ENCODE measurements at regions not wholly inside any gene's neighbourhood (a gene's known extent, or its start where the extent isn't known, plus 50 kb on each side); places are given as distances from the start of the nearest gene placed in this dataset.

DNA sequence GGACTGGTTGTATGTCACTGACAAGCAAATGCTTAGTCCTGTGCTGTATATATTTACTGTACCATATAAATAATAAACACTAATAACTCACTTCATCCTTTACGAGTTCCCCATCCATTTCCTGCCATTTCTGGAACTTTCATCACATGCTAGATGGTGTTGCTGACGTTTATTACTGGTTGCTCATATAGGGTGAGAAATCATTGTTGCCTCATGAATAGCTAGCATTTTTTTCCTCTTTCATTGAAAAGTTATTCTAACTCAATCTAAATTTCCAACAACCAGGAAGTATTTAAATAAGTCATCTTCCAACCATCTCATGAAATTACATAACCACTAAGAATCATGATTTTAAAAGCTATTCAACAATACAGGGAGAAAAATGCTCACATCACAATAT lies 88.6 kb upstream of the RCN1 start:
- DNase-seq (ENCODE audit: low read depth): no peak

DNA sequence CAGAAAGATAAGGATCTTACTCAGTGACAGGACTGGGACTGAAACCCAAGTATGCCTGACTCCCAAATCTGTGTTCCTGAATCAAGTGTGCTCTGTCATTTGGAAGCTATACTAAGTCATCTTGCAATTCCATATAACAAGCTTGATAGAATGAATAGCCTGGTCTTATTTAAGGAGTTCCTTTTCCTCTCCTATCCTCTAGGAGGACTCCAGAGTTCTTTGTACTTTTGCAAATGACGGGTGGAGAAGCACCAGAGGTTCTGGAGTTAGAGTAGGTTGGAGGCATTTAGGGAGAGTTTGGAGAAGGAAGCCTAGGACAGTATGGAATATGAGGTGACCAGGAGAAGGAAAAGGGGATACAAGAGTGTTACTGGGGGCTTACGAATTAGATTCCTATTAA lies 92.9 kb upstream of the RCN1 start:
- DNase-seq (ENCODE audit: low read depth): no peak

DNA sequence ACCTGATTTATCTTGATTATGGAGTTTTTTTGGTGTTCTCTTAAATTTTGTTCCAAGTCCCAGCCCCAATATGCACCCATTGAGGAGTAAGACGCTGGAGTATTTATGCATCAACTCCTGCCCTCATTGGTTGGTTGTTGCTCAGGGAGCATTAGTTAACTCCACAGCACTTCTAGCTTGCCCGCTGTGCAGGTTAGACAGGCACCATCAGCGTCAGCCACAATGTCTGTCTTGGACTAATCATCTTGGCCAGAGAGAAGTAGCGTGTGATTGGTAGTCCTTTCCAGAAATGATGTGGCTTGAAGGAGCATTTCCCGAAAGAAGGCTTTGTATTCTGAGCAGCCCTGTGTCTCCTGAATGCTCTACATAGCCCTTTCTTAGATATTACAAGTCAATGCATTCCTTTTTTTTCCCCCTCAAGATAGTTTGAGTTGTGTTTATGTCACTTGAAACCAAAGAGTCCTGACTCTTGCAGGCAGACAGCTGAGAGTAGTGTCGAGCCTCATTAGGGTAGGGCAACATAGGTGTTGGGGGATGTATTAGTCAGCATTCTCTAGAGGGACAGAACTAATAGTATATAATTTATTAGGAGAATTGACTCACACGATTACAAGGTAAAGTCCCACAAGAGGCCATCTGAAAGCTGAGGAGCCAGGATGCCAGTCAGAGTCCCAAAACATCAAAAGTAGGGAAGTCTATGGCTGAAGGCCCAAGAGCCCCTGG lies 94.6 kb upstream of the RCN1 start:
- DNase-seq (ENCODE audit: low read depth): no peak

DNA sequence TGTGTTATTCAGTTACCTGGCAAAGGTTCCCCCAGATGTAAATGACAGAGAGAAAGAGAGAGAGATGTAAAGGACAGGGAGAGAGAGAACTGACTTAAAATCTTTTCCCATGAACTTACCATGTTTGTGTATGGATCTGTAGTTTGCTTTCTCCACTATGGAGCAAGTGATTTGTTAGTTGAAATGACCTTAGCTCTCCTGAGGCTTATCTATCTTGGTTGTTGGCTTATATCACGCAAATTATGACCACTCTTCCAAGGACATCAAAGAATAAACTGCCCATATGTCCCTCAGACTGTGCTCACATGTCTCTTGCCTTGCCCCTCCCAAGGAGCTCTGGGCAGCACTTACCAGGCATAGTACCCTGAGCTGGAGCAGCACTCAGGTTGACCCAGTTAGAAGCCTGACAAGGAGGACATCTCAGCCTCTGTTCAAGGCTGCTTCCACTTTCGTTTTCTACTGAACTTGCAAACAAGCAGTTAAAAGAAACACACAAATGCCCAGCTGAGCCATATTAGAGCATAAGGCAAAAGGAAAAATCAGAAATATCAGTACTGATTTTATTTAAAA lies 95.3 kb upstream of the RCN1 start:
- DNase-seq (ENCODE audit: low read depth): no peak

DNA sequence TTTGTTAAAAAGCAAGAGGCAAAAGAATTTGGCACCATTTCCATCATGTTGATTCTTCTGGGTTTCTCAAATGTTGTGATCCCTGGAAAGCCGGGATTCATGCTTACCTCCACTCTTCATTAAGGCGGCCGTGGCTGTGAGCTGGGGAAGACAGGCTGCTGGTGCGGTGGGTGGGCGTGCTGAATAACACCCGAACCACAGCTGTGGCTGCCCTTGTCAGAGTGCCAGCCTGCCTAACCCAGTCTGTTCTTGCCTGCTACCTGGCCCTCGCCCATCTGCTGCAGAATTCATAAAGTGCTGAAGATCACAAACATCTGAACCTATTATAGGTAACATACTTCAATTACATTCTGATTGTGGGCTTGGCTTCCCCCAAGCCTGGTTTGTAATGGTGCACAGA lies 95.8 kb upstream of the RCN1 start:
- no peak for DNase-seq (ENCODE audit: low read depth)

DNA sequence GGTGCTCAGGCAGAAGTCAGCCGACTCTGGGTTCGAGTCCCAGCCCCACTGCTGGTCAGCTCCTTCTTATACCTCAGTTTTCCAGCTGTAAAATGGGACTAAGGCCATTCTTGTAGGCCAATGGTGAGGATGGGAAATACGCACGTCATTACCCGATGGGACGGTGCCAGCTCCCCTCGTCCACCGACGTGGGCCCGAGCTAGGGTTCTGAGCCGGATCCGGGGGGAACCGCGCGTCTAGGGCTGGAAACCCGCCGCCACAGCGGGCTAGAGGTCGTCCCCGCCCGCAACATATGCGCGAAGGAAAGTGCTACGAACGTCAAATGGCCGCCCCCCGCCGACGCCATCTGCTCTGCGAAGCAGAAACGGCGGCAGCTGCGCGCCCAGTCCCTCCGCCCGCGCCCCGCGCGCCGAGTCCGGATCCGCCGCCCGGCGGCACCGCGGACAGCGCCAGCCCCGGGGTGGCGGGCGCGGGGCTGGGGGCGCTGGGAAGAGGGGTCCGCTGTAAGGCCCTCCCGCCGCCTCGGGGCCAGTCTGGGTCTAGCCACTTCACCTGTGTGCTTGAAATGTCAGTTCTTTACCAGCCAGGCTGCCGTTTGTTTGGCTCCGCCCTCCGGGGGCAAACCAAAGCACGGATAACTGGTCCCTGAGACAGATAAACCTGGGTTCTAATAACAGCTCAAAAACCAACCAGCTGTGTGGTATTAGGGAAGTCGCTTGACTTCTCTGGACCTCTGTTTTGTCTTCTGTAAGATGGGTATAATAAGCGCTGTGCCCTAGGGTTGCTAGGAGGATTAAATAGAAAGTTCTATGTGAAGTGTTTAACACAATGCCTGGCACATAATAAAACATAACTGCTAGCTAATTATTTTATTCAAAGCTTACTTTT lies 103.5 kb upstream of the RCN1 start:
- DNase-seq (ENCODE audit: low read depth): no peak

DNA sequence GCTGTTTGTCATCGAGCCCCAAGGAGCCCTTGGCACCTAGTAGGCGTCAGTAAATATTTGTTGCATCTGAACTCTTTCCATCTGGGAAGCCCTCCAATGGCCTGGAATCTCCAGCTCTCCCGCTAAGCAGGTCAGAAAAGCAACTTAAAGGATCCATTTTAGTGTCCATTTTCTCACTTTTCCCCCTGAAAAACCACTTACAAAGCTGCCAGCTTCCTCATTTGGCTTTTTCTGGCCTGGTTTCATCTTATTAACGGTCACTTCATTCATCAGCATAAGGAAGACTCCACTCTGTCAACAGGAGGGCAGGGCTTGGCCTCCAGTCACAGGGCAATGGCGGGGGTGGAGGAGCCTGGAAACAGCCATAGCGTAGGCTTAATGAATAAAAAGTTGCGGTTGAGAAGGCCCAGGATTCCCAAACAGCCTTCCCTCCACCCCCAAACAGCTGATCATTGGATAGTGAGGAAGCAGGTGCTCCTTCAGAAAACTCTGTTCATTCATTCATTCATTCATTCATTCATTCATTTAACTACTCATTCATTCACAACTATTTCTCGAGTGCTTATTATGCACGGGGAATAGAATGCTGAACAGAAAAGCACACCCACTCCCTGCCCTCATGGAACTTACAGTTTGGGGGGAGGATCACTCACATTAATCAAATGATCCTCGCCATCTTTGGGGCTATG lies 104.5 kb upstream of the RCN1 start:
- DNase-seq (ENCODE audit: low read depth): no peak

DNA sequence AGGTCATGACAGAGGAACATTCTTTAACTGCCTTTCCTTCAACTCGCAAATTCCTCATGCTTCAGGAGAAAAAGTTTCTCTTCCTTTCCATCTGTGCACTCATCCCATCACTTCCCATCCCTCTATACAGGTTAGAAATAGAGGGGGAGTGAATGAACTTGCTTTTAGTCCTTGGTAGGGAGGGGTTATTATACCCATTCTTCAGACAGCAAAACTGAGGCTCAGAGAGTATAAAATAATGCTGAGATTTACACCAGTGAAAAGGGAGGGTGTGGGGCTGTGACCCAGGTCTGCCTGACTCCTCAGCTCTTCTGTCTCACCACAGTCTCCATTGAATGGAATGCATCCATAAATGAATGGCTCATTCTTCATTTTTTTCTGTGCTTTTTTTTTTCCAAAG lies 109.4 kb upstream of the RCN1 start:
- DNase-seq (ENCODE audit: low read depth): no peak

DNA sequence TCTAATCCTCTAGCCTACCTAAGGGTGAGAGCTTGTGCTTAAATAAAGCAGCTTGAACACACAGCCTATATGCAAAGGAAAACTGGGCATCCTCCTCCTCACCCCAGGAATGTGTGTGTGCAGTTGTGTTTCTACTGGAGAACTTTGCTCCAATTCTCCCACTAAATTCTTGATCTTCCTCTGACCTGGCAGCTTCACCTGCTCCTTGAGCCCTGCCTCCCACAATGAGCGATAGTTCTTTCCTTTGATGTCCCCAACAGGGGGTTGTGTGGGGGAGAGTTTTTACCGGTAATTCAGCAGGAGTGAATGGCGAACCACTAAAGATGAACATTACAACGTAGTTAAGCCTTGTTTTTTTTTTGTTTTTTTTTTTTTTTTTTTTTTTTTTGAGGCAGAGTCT lies 113.5 kb upstream of the RCN1 start:
- no peak for DNase-seq (ENCODE audit: low read depth)

DNA sequence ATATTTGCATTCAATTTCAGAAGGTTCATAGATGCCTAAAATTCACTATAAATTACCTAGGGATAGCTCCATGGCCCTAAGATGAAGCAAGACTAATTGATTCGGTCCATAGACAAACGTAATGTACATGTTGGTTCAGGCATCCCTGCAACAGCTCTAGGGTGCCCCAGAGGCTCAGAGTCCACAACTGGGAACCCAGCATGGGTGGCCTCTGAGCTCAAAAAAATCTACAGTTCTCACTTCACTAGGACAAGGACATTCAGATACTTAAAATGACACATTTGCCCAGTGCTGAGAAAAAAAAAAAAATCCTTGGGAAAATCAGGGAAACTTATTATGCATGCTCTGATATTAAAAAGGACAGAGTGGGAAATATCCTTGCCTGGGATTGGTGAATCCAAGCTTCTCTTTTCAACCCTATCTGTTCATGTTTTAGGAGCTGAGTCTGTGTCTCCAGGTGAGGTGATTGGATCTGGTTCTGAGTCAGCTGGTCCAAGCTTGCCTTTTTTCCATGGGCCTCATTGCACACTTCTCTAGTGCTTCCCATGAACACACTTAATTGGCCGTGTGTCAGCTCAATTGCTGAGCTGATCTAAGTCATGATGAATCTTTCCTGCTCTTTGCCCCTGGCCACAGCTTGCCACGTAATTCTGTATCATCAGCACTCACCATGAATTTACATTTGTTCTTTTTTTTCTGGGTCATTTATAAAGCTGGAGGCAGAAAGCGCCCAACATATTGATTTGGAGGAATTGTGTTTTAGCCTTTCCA lies 116.3 kb upstream of the RCN1 start:
- no peak for DNase-seq (ENCODE audit: low read depth)

DNA sequence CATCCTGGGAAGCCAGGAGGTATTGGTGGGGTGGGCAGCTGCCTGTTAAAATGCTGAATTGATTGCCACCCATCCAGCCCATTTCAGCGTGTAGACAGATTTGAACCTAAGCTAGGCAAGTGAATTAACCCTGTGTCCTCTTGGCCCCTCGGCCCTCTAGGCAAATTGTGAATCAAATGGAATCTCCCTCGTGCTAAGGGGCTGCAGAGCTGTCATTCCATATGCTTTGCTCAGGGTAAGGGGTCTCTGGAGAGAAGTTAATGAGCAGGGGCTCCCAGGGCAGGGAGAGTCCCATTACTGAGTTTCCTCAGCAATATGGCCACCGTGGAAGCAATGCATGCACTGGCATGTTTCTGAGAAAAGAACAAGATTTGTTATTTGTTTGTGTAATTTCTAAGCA lies 117.7 kb upstream of the RCN1 start:
- DNase-seq (ENCODE audit: low read depth): no peak

DNA sequence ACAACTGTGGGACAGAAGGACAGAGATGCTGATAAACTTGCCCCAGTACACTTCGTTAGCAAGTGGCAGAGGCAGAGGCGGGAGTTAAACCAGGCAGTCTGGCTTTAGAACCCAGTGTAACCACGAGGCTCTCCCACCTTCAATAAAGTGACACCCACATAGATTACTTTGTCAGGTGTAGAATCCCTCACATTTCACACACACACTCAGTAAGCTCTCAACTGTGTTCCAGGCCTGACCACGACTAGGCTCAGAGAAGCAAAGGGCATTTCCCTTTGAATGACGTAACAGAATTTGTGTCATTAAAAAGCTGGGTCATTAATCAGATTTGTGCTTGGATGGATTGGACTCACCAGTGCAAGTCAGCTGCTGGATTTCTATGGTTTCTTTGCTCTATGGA lies 118.3 kb upstream of the RCN1 start:
- no peak for DNase-seq (ENCODE audit: low read depth)

DNA sequence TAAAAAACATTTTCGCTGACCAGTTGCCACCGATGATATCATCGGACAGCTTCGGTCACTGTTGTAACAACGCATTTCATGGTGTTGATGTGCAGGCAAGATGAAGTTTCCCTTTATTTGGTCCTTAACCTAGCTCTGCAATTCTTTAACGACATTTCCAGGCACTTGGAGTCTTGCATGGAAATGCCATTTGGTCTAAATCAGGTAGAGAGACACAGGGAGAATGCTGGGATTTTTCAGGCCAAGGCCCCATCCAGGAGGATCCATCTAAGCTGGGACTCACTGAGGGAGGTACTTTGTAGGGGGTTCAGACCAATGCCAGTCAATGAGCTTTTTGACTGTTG lies 121.5 kb upstream of the RCN1 start:
- no peak for DNase-seq (ENCODE audit: low read depth)

DNA sequence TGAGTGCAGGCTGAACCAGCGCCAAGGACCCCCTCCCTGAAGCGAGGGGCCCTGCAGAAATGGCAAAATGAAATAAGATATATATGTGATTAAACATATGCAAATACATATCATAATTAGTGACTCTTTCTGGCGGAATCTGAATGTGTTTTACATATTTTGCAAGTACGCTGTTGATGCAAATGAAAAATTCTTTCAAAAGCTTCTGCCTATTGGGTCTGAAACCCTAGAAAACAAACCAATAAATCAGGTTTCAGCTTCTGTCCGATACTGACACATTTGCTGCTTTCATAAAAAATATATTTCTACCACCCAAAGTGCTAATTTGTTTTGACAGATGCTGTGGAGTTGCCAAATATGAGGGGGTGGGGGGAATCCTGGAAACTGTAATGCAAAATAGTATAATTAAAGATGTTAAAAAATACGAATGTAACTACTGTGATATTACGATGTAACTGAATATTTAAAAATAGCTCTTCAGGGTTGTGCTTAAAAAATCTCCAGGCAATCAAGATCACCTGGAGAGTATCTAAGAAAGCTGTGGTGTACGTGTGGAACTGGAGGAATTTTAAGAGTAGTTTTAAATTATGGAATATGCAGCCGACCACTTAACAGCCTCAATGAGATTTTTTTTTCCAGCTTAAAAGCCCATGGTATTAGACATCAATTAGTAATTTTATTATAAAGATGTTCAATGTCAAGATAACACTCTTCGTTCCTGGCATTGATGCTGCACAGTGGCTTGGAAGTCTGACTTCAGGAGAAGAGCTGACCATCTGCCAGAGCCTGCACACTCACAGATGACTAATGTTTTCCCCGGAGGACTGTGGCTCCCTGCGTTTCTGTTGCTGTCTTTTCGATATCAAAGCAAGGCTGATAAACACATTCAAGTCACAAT lies 122.2 kb upstream of the RCN1 start:
- DNase-seq (ENCODE audit: low read depth): no peak

DNA sequence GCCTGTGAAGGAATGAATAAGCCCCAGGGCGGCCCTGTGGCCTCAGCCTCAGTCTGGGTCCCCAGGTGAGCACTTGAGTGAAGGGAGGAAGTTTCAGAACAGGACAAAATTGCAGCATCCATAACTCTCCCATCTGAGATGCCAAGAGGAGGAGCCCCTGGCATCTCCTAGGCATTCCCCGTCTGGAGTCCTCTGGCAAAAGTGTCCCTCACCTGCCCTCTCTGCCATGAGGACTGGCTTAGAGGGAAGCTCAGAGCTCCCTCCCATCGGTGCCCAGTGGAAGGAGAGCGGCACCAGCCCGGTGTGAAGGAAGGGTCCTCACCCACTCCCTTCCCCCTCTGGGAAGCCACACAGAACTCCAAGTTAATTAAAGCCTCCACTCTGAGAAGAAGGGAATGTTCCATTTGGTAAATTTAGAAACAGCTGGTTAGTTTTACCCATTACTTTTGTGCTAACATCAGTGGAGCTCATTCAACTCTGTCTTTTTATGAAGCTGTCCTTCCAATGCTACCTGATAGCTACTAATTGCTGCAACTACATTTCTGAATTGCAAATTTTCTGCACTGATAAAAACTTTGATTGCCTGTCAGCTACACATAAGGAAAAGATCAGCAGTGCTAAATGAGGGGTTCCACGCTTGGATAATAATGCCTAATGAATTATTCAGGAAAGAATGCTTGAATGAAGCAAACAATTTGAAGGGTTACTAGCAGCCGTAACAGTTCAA lies 123.3 kb upstream of the RCN1 start:
- no peak for DNase-seq (ENCODE audit: low read depth)

DNA sequence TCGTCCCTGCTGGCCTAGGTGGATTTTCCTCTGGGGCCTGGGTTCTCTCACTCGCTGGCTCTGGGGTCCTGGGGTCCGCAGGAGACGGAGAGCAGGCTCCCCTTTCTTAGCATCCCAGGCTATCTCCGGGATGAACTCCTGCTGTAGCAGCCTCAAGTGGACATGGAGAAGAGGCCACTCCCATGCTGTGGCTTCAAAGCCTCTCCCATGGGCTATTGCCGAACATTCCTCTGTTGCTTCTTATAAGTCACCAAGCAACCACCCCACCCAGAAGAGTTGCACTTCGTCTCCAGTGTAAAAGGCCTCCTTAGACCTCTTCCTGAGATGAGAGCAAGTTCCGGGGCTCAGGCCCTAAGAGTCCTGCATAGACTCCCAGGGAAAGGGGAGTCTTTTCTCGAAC lies 124.0 kb upstream of the RCN1 start:
- no peak for DNase-seq (ENCODE audit: low read depth)

DNA sequence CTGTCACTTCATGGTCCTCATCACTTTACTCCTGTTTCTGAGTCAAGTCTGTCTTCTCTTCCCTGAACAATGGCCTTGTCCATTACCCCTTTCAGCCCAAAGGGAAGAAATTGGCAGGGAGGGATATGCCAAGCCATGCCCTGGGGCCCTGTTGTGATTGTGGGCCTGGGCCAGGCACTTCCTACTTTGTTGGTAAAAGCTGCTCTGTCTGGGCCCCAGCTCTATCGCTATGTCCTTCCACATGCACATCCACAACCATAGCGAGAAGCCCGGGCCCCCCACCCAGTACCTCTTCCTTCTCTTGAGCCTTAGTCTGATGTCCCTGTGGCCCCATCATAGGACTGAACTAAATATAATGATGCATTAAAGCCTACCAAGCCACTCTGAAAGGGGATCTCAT lies 126.7 kb upstream of the RCN1 start:
- no peak for DNase-seq (ENCODE audit: low read depth)

DNA sequence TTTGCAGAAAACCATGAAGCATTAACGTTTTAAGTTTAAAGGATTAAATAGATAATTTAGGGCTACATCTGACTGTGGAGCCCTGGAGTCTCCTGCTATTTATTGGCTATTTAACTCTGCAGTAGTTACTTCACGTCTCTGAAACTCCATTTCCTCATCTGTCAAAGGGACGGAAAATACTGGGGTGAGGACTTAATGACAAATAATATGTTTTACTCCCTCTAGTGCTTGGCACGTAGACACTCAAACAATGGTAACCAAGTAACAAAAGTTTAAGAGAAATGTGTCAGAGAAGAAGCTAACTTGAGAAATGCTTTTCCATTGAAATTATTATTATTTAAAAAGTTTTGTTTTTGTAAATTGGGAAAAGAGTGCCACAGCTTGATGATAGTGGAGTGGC lies 130.7 kb upstream of the RCN1 start:
- no peak for DNase-seq (ENCODE audit: low read depth)

DNA sequence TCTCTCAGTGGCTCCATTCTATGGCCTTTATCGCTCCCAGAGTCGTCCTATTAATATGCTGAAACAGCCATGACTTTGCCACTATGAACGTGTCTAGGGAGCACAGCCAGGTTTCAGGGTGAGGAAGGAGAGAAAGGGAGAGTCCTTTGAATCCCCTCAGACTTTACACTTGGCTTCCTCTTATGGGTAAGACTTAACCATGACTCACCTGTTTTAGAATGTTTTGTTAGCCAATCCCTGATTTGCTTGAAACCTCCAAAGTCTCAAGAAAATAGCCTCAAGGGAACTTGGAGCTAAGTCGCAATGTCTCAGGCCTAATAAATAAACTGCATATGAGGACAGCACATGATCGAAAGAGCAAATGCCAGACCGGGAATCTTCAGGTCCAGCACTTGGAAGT lies 131.2 kb upstream of the RCN1 start:
- DNase-seq (ENCODE audit: low read depth): no peak

DNA sequence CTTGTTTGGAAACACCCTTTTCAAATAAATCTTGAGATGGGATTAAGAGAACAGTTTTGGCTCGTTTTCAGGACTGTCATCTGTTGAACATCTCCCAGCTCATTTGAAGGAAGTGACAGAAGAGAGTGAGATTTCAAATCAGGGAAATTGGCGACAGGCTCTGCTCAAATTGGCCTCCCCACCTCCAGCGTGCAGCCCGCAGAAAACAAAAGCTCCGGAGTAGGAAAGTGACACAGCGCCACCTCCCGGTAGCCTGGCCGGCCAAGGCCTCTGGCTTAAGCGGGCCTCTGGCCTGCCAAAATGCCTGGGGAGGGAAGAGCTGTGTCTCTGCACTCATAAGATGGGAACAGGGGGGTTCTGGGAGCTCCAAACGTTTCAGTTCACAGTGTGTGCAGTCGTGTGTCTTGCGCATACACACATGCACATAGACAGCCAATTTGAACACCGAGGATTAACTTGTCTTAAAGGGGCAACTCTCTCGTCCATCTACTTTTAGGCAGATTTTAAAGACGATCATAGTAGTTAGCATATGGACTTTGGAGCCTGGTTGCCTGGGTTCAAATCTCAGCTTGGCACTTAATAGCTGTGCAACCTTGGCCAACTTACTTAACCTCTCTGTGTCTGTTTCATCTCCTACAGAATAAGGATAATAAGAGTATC lies 132.7 kb upstream of the RCN1 start:
- DNase-seq (ENCODE audit: low read depth): no peak

Data from CMK (cell line).